HT1080 (cell line): ENCODE measurements at regions not wholly inside any gene's neighbourhood (a gene's known extent, or its start where the extent isn't known, plus 50 kb on each side); places are given as distances from the start of the nearest gene placed in this dataset.
A peak's percentile ranks its signal among the peaks of the same experiment; 100 is the strongest.

Experiments used
- DNase-seq: peaks from one replicate; pipeline ENCODE4 v3.0.0-alpha.2; 2015; ENCODE audit warnings: low read depth

- peak; percentile 87 for DNase-seq
Observed at GRCh38 chr2:121860033-121860757, 104.7 kb downstream of the TSN start.

DNA sequence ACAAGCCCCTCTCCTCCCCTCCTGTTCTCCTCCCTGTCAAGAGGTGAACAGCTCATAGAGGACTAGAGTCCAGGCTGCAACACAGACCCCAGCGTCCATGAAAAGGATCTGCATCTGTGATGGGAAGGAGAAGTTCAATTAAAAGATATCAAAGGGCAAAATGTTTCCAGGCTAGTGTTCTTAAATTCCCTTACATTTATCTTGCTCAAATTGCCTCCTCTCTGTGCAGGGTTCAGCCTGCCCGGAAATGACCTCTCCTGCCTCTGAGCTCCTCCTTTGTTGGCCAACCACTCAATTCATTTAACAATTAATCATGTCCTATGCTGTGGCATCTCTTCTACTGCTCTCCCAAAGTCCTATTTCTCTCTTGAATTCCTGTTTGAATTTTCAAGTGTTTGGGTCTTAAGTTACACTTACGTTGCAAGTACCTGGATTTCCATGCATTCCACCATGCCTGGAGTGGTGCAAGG lies 105.3 kb downstream of the TSN start:
- no peak for DNase-seq

- peak; percentile 56 for DNase-seq
Observed at GRCh38 chr2:121862286-121862685, 106.8 kb downstream of the TSN start.

DNA sequence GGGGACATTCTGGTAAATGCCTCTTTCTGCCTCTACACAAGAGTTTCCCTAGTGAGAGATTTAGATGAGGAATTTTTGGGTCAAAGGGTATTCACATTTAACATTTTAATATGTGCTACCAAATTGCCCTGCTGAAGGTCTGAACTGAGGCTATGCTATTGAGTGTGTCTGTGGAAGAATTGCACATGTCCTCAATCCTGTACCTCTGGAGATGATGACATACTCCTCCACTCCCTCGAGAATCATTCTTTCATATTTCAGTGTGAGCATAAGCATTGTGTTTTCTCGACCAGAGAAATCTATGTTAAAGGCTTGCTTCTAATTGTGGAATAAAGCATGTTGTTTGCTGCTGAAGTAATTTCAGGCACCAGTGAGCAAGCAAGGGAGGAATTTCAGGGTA lies 110.5 kb downstream of the TSN start:
- DNase-seq = no peak

- no peak for DNase-seq
Observed at GRCh38 chr2:121866789-121867188, 111.3 kb downstream of the TSN start.

GRCh38 chr2:121868652-121869051 lies 113.2 kb downstream of the TSN start:
- DNase-seq = no peak

GRCh38 chr2:121869363-121869762 lies 113.9 kb downstream of the TSN start:
- DNase-seq = no peak

DNA sequence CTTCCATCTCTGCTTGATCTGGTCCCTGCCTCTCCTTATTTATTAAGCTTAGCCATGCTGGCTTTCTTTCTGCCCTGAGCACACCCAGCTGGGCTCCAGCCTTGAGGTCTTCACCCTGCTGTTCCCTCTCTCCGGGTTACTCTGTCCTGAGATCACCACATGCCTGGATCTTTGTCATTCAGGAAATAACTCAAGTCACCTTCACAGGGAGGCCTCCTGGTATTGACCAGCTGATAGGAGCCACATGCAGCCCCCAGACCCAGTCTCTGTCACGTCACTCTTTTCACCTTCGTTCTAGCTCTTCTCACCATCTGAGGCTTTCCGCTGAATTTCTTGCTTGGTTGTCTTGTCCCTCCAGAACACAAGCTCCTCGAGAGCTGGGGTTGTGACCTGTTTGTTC lies 114.4 kb downstream of the TSN start:
- DNase-seq = no peak

DNA sequence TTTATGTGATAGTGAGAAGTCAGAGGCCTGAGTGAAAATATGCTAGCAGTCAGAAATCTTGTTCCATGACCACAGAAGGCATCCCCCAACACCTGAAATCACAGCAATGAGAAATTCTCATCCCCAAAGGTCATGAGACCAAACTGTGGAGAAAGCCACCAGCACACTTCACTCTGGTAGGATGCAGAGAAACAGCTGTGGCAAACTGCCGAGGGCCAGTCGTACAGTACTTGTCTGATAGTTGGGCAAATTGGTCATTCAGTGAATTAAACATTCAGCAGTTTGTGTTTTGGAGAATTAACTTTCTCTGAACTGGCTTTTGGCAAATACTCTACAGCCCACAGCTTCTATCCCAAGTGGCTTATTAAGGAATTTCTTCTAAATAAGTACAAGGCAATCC lies 117.2 kb downstream of the TSN start:
- no peak for DNase-seq

GRCh38 chr2:121873864-121874263 lies 118.4 kb downstream of the TSN start:
- no peak for DNase-seq

DNA sequence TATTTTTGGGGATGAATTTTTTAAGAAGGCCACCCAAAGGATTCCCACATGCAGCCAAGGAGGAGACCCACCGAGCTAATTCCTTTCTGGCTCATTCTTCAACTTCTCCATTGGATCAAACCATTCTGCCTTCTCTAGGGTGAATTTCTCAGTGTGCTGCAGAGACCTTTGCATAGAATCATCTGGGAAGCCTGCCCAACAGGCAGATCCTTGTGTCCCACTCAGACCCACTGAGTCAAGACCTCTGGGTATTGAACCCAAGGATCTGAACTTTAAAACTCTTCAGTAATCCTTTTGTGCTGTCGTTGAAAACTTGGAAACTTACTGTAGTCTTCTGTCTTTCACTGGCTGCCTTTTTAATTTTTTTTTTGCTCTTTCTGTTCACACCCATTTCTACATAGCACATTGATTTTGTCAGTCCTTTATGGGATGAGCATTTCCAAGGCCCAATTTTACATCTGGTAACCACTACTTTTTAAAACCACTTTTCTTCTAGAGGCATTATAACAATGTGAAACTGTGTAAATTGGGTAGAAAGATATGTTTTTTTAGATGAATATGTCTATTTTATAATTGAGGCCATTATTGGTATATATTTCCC lies 120.2 kb downstream of the TSN start:
- no peak for DNase-seq

DNA sequence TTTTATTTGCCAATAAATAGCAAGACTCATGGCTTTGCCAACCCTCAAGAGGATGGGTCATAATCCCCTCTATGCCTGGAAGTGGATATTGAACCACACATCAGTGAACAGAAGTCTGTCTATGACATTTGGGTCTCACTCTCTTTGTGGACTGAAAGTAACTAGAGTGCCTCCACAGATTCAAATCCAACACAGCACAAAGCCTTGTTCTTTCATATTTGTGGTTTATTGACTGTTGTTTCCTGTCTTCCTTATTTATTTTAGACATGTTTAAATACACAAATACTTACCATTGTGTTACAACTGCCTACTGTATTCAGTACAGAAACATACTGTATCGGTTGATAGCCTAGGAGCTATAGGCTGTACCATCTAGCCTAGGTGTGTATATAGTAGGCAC lies 121.9 kb downstream of the TSN start:
- no peak for DNase-seq

DNA sequence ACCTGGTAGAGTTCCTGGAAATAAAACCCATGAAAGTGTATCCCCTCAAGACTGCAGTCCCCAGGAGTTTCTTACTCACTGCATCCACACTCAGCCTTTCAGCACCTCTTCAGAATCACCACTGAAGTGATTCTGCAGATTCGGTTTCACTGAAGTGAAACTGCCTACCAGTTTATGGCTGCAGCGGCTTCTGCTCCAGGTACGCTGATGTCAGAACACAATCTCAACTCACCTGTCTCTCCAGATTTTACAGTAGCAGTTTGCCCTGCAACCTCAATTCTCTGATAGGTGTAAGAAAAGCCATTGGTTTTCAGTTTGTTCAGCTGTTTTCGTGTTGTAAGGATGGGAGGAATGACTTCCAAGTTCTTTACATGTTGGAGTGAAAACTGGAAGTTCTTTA lies 124.8 kb downstream of the TSN start:
- no peak for DNase-seq

GRCh38 chr2:121881038-121881437 lies 125.6 kb downstream of the TSN start:
- no peak for DNase-seq

GRCh38 chr2:121881950-121882349 lies 126.5 kb downstream of the TSN start:
- DNase-seq = no peak

DNA sequence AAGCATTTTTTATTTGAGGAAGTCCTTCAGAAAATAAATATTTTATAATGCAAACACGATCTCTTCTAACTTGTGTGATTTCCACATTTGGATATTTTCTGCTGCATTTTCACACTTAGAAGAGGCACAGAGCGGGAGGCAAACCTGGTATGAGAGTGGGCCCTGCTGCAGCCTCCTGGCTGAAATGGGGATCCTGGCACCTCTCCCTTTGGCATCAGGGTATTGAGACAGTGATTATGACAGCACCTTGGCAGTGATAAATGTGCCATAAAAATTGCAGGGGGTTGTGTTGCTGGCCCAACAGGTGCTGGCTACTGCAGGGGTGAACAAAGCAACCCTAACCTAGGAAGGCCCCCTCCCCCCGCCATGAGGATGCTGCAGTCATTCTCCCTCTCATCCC lies 128.6 kb downstream of the TSN start:
- DNase-seq = no peak

GRCh38 chr2:121884511-121884921 lies 129.1 kb downstream of the TSN start:
- DNase-seq = peak; percentile 28

DNA sequence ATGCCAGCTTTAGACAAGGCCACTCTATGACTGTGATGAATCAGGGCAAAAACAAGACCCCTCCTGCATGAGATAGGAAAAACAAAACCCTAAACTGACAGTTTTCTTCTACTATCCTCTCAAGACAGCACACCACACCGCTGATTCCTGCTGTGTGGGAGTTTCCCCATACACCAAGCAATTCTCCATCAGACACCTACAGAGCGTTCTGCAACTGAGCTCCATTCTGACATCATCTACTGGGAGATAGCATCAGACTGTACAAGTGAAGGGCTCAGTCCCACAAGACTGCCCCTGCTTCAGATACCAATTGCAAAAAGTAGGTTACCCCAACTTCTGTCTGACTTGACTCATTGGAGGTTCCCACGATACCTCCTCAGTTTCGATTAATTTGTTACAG lies 130.6 kb downstream of the TSN start:
- no peak for DNase-seq

GRCh38 chr2:121887513-121888188 lies 132.2 kb downstream of the TSN start:
- DNase-seq = no peak

DNA sequence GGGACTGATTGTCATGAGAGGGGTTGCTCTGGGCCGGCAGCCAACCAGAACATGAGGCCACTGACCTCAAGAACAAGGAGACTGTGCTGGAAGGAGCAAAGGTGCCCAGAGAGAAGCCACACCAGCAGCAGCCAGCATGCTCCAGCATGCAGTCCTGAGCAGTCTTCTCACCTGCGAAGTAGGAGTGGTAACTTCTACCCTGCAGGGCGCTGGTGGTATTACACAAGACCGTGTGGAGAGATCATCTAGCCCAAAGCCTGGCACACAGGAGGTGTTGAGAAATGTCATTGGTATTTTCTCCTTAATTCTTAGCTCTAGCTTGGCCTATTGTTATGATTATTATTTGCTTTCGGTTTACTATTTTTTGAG lies 132.7 kb downstream of the TSN start:
- DNase-seq = no peak

DNA sequence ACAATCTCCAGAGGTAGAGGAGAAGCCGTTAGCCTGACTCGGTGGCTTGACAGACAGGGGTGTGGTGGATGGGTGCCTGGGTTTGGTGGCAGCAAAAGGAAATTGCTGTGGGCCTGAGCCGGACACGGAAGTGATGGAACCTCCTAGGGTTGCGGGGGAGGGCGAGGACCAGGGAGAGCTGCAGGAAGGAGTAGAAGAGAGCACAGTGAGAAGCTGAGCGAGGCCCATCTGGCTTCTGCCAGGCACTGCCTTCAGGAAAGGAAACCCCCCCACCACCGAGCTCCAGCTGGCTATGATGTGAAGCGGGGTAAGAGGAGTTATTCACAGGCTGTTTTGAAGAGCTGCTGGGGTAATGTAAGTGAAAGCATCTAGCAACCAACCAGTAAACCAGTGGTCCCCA lies 134.6 kb downstream of the TSN start:
- no peak for DNase-seq

DNA sequence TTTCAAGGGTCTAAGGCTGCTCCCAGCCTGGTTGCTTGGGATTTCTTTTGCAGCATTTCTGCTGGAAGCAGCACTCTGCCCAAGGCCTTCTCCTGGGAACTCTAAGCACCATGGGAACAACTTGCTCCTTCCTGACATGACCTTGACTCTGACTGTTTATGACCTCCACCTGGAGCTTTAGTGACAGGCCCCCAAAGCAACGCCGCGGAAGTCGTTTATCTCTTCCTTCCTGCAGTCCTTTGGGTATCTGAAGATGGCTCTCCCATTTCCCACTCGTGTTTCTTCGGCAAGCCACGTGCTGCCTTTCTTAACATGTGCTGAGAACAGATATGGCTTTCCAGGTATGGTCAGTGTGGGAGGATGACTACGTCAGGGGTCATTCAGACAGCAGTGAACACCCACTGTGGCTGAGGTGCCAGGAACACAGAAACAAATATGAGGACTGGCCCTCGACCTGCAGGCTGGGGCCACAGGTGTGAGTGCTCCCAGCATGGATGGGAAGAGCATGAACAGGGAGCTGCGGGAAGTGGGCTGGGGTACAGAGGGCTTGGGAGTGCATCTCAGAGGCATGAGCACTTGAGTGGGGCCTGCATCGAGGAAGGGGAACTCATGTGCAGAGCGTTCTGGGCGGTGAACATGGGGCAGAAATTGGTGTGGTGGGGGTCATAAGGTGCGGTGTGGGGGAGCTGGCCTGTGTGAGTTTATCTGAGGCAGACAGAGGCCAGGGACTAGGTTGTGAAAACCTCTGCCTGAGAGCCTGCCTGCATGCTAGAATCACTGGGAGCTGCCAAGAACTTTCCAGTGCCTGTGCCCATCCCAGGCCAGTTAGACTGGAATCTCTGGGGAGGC lies 140.5 kb downstream of the TSN start:
- no peak for DNase-seq
